Endothelial cell of umbilical vein (primary cell): ENCODE measurements at regions not wholly inside any gene's neighbourhood (a gene's known extent, or its start where the extent isn't known, plus 50 kb on each side); places are given as distances from the start of the nearest gene placed in this dataset.

Source experiments
- CTCF ChIP-seq, 2 donors: IDR thresholded peaks; 1 replicate in 1 of 2; 2 replicates in 1 of 2; pipeline ENCODE4 v1.5.1; 2011; ENCODE audit warnings: low read length in 2 of 2, mild to moderate bottlenecking in 2 of 2, moderate library complexity in 2 of 2, control low read depth in 1 of 2, inconsistent platforms in 1 of 2, low read depth in 1 of 2; ENCODE audit not compliant: insufficient read depth in 1 of 2; ENCODE audit errors: extremely low read depth in 1 of 2
- MAX ChIP-seq: IDR thresholded peaks from 2 replicates; pipeline ENCODE4 v1.6.1; 2011; ENCODE audit not compliant: insufficient read depth, insufficient read length
- POLR2A ChIP-seq: IDR thresholded peaks from 2 replicates; pipeline ENCODE4 v1.6.1; 2012; ENCODE audit warnings: low read depth, mild to moderate bottlenecking, control low read depth, low read length
- POLR2AphosphoS5 ChIP-seq: IDR thresholded peaks from 2 replicates; pipeline ENCODE4 v1.6.1; 2012; ENCODE audit warnings: low read depth, mild to moderate bottlenecking, control low read depth, low read length, moderate library complexity; ENCODE audit not compliant: insufficient read depth

GRCh38 chr4:63090641-63091040 lies 1318.6 kb downstream of the TECRL start:
- TF ChIP-seq POLR2A, result no peak
- TF ChIP-seq CTCF (IDR thresholded peaks at IDR 0.05; ENCODE audit: extremely low read depth in 1 of 2, insufficient read depth in 1 of 2, low read depth in 1 of 2, low read length in 2 of 2), result no peak
- no peak for TF ChIP-seq POLR2AphosphoS5
- no peak for TF ChIP-seq MAX
